Common myeloid progenitor, CD34-positive (primary cell): ENCODE measurements at regions not wholly inside any gene's neighbourhood (a gene's known extent, or its start where the extent isn't known, plus 50 kb on each side); places are given as distances from the start of the nearest gene placed in this dataset.

Experiments
- CTCF ChIA-PET: fragments of 350-600 bp; sonication (Branson Sonifier 250); formaldehyde crosslinking; loops from one replicate; lab custom pipeline; 2021; ENCODE audit warnings: antibody characterized with exemption; lab: Charles Lee
- POLR2A ChIA-PET: fragments of 350-600 bp; sonication (Branson Sonifier 250); formaldehyde crosslinking; loops from one replicate; lab custom pipeline; 2021; ENCODE audit warnings: antibody characterized with exemption; lab: Charles Lee
- DNase-seq, 3 donors: peaks; one replicate each; pipeline versions ENCODE4 v3.0.0 to v3.0.0-alpha.2; 2013
- H3K27ac ChIP-seq, 2 experiments: 1 replicate in 1 of 2; 2 replicates in 1 of 2; pipeline ENCODE4 v1.7.0; 2013; ENCODE audit warnings: inconsistent platforms in 2 of 2, low read length in 2 of 2, mild to moderate bottlenecking in 2 of 2, low read depth in 1 of 2, moderate library complexity in 1 of 2; ENCODE audit not compliant: severe bottlenecking in 2 of 2, insufficient read depth in 1 of 2, poor library complexity in 1 of 2
- H3K27me3 ChIP-seq, 5 experiments: replicated peaks in 2 of 5; 1 replicate in 3 of 5; 2 replicates in 2 of 5; pipeline versions ENCODE4 v1.6.1 to v1.7.0; 2013; ENCODE audit warnings: low read length in 4 of 5, mild to moderate bottlenecking in 2 of 5, moderate library complexity in 2 of 5, inconsistent platforms in 1 of 5; ENCODE audit not compliant: insufficient read depth in 5 of 5, control insufficient read depth in 4 of 5
- H3K36me3 ChIP-seq, 4 experiments: 1 replicate in 2 of 4; 2 replicates in 2 of 4; pipeline versions ENCODE4 v1.6.1 to v1.7.0; 2013; ENCODE audit warnings: low read length in 3 of 4, control low read depth in 1 of 4, mild to moderate bottlenecking in 1 of 4; ENCODE audit not compliant: control insufficient read depth in 4 of 4, insufficient read depth in 4 of 4
- H3K4me1 ChIP-seq, 4 experiments: 1 replicate in 3 of 4; 2 replicates in 1 of 4; pipeline versions ENCODE4 v1.6.1 to v1.7.1; 2013; ENCODE audit warnings: low read length in 3 of 4, mild to moderate bottlenecking in 3 of 4, control low read depth in 1 of 4, inconsistent platforms in 1 of 4, moderate library complexity in 1 of 4; ENCODE audit not compliant: control insufficient read depth in 4 of 4, insufficient read depth in 4 of 4; ENCODE audit errors: control extremely low read depth in 1 of 4
- H3K4me3 ChIP-seq, 7 experiments: 1 replicate in 4 of 7; 2 replicates in 3 of 7; pipeline versions ENCODE4 v1.5.1 to v1.7.0; 2013; ENCODE audit warnings: mild to moderate bottlenecking in 7 of 7, low read length in 6 of 7, moderate library complexity in 6 of 7, inconsistent platforms in 2 of 7, low read depth in 2 of 7, control low read depth in 1 of 7; ENCODE audit not compliant: insufficient read depth in 4 of 7, control insufficient read depth in 1 of 7; ENCODE audit errors: extremely low read depth in 1 of 7
- H3K9me3 ChIP-seq, 5 experiments: 1 replicate in 4 of 5; 2 replicates in 1 of 5; pipeline versions ENCODE4 v1.6.1 to v1.7.1; 2013; ENCODE audit warnings: low read length in 4 of 5, mild to moderate bottlenecking in 2 of 5, inconsistent platforms in 1 of 5, low read depth in 1 of 5, moderate library complexity in 1 of 5; ENCODE audit not compliant: control insufficient read depth in 4 of 5, insufficient read depth in 2 of 5; ENCODE audit errors: control extremely low read depth in 1 of 5
- WGBS: methylation state at CpG from one replicate; pipeline ENCODE4 v1.1.5; 2013; ENCODE audit not compliant: insufficient coverage; 5-methylcytosine and 5-hydroxymethylcytosine counted together

GRCh38 chr7:12741951-12742575 lies 54.6 kb downstream of the ARL4A start:
- POLR2A ChIA-PET: no interaction called here
- DNase-seq: peak in 2 of 3 donors; percentile 17 to 34
- Histone ChIP-seq H3K4me1 (peaks cover 0 to 3% (median 0%) of the 10 kb centered on the region in 4 experiments), H3K27ac (no peak overlapping the region), H3K27me3 (no peaks in the 10 kb centered on the region), H3K4me3 (no peak overlapping the region), H3K36me3 (no peaks in the 10 kb centered on the region), H3K9me3 (peaks cover 0 to 2% (median 0%) of the 10 kb centered on the region in 5 experiments)
- WGBS: no CpG with 5 or more reads among the region's 1 CpG
- CTCF ChIA-PET: interaction anchor here (1.4 kb wide), 1 partner anchor 10 kb away, joined by 5 read pairs; no protein-coding TSS in a partner anchor

DNA sequence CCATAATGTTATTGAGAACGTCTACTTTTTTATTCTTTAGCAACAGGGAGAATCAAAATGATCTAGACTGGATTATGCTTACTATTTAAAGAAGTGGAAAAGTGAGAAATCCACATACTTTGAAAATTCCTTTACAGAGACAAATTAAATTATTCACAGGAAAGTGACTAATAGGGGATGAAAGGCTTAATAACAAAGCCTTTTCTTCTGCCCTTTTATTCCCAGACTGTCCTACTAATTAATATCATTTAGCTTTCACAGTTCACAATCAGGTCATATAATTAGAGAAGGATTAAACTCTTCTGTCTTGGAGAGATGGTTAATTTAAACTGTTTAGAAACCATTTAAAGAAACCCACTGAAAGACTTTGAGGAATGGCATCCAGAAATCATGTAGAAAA lies 58.8 kb downstream of the ARL4A start:
- Histone ChIP-seq H3K27me3 (no peaks in the 10 kb centered on the region), H3K36me3 (no peaks in the 10 kb centered on the region), H3K4me3 (no peak overlapping the region), H3K9me3 (peaks cover 0 to 4% (median 0%) of the 10 kb centered on the region in 5 experiments), H3K4me1 (peaks cover 0 to 3% (median 0%) of the 10 kb centered on the region in 4 experiments), H3K27ac (no peak overlapping the region)
- no CpG with 5 or more reads among the region's 1 CpG for WGBS
- no peak for DNase-seq
- ChIA-PET POLR2A (no interaction called here), CTCF (interaction anchor here (1.0 to 1.2 kb wide), 2 partner anchors 12 to 18 kb away, joined by 3 to 6 read pairs; no protein-coding TSS in a partner anchor)

- H3K27ac ChIP-seq: no peak overlapping the region
- no peaks in the 10 kb centered on the region for H3K4me1 ChIP-seq
- CTCF ChIA-PET: no interaction called here
- peaks cover 0 to 4% (median 0%) of the 10 kb centered on the region in 5 experiments for H3K9me3 ChIP-seq
- POLR2A ChIA-PET: interaction anchor here (0.7 kb wide), 1 partner anchor 23 kb away, joined by 3 read pairs; no protein-coding TSS in a partner anchor
- WGBS: 100% methylated on average over 4 of the region's 10 CpGs
- H3K27me3 ChIP-seq: no peaks in the 10 kb centered on the region
- DNase-seq: no peak
- no peaks in the 10 kb centered on the region for H3K36me3 ChIP-seq
- H3K4me3 ChIP-seq: no peak overlapping the region
These were observed 60.4 kb downstream of the ARL4A start for GRCh38 chr7:12747687-12748306.

DNA sequence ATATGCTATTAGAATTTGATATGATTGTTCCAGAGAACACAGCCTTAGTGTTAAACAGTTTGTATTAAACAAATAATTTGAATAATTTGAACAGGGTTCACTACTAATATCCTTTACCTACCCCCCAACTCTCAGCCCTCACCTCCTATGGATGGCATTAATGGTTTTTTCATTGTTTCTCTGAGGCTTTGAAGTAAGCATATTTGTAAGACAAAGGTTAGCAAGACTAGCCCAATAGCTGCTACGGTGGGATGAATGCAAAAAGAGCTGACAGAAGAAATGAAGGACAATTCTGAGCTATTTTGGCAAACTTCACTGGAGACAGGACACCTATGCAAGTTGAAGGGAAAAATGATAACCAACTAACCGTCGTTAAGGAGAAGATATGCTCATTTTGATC lies 61.6 kb downstream of the ARL4A start:
- Histone ChIP-seq H3K36me3 (no peaks in the 10 kb centered on the region), H3K9me3 (peaks cover 0 to 4% (median 0%) of the 10 kb centered on the region in 5 experiments), H3K4me1 (peaks cover 0 to under 1% (median 0%) of the 10 kb centered on the region in 4 experiments), H3K27ac (no peak overlapping the region), H3K27me3 (no peaks in the 10 kb centered on the region), H3K4me3 (no peak overlapping the region)
- WGBS: 93% methylated on average over 1 of the region's 3 CpGs
- CTCF ChIA-PET: interaction anchor here (1.3 kb wide), 1 partner anchor 62 kb away, joined by 3 read pairs; no protein-coding TSS in a partner anchor
- POLR2A ChIA-PET: no interaction called here
- no peak for DNase-seq

- ChIA-PET POLR2A (no interaction called here), CTCF (interaction anchor here (1.3 kb wide), 1 partner anchor 63 kb away, joined by 3 read pairs; no protein-coding TSS in a partner anchor)
- no peak overlapping the region for H3K27ac ChIP-seq
- H3K27me3 ChIP-seq: no peaks in the 10 kb centered on the region
- no peak for DNase-seq
- WGBS: no CpG with 5 or more reads among the region's 2 CpGs
- H3K36me3 ChIP-seq: no peaks in the 10 kb centered on the region
- peaks cover 0 to 4% (median 0%) of the 10 kb centered on the region in 5 experiments for H3K9me3 ChIP-seq
- no peak overlapping the region for H3K4me3 ChIP-seq
- peaks cover 0 to 4% (median 0%) of the 10 kb centered on the region in 4 experiments for H3K4me1 ChIP-seq
These were observed 62.3 kb downstream of the ARL4A start for GRCh38 chr7:12749746-12750145.

- Histone ChIP-seq H3K4me3 (no peak overlapping the region), H3K9me3 (peaks cover 0 to 4% (median 0%) of the 10 kb centered on the region in 5 experiments), H3K36me3 (no peaks in the 10 kb centered on the region), H3K27me3 (no peaks in the 10 kb centered on the region), H3K27ac (no peak overlapping the region), H3K4me1 (peaks cover 0 to 4% (median 0%) of the 10 kb centered on the region in 4 experiments)
- no CpG with 5 or more reads among the region's 3 CpGs for WGBS
- CTCF ChIA-PET: no interaction called here
- DNase-seq: no peak
- POLR2A ChIA-PET: no interaction called here
These were observed 64.3 kb downstream of the ARL4A start for GRCh38 chr7:12751764-12752163.

- 90% methylated on average over 3 of the region's 3 CpGs for WGBS
- Histone ChIP-seq H3K36me3 (no peaks in the 10 kb centered on the region), H3K27me3 (no peaks in the 10 kb centered on the region), H3K4me3 (no peak overlapping the region), H3K4me1 (peaks cover 0 to 4% (median 0%) of the 10 kb centered on the region in 4 experiments), H3K9me3 (no peaks in the 10 kb centered on the region), H3K27ac (no peak overlapping the region)
- DNase-seq: no peak
- CTCF ChIA-PET: no interaction called here
- POLR2A ChIA-PET: no interaction called here
These were observed 66.7 kb downstream of the ARL4A start for GRCh38 chr7:12754179-12754578.
